Lung (tissue), 11 donors: ENCODE measurements at regions not wholly inside any gene's neighbourhood (a gene's known extent, or its start where the extent isn't known, plus 50 kb on each side); places are given as distances from the start of the nearest gene placed in this dataset.

ENCODE experiments used
- ATAC-seq: fragments of 200-7000 bp; cut with Tn5 transposase; one replicate; pipeline ENCODE4 v1.9.1; 2020; ENCODE audit warnings: moderate number of reproducible peaks; ENCODE audit not compliant: insufficient read depth, low FRiP score
- DNase-seq, 3 donors: peaks; one replicate each; pipeline ENCODE4 v3.0.0-alpha.2; 2013 to 2017
- H3K27ac ChIP-seq, 2 donors: one replicate each; pipeline ENCODE4 v1.5.1; 2013; ENCODE audit warnings: mild to moderate bottlenecking in 2 of 2, moderate library complexity in 2 of 2, control low read depth in 1 of 2, inconsistent platforms in 1 of 2, low read depth in 1 of 2, low read length in 1 of 2
- H3K27me3 ChIP-seq, 3 donors: one replicate each; pipeline ENCODE4 v1.5.1; 2013; ENCODE audit warnings: low read length in 2 of 3; ENCODE audit not compliant: control insufficient read depth in 3 of 3, insufficient read depth in 3 of 3
- H3K36me3 ChIP-seq, 4 donors: one replicate each; pipeline ENCODE4 v1.5.1; 2013; ENCODE audit warnings: low read length in 4 of 4, mild to moderate bottlenecking in 1 of 4, moderate library complexity in 1 of 4; ENCODE audit not compliant: control insufficient read depth in 4 of 4, insufficient read depth in 4 of 4
- H3K4me1 ChIP-seq, 5 donors: one replicate each; pipeline ENCODE4 v1.5.1; 2013; ENCODE audit warnings: low read length in 5 of 5, mild to moderate bottlenecking in 2 of 5, moderate library complexity in 1 of 5; ENCODE audit not compliant: control insufficient read depth in 5 of 5, insufficient read depth in 5 of 5
- H3K4me3 ChIP-seq: one replicate; pipeline ENCODE4 v1.5.1; 2013; ENCODE audit warnings: mild to moderate bottlenecking, control low read depth, moderate library complexity
- H3K9ac ChIP-seq, 2 donors: one replicate each; pipeline ENCODE4 v1.5.1; 2013; ENCODE audit warnings: low read length in 2 of 2, control low read depth in 1 of 2; ENCODE audit not compliant: insufficient read depth in 1 of 2
- H3K9me3 ChIP-seq, 4 donors: one replicate each; pipeline ENCODE4 v1.5.1; 2013; ENCODE audit warnings: low read length in 3 of 4, mild to moderate bottlenecking in 1 of 4, moderate library complexity in 1 of 4; ENCODE audit not compliant: control insufficient read depth in 4 of 4, insufficient read depth in 3 of 4
- CTCF ChIP-seq: IDR thresholded peaks from 2 replicates; pipeline ENCODE4 v1.5.1; 2012; ENCODE audit warnings: mild to moderate bottlenecking; ENCODE audit errors: control extremely low read depth, extremely low read depth
- WGBS, 2 donors: extraction: QIAGEN DNeasy Blood & Tissue Kit; methylation state at CpG; one replicate each; pipeline ENCODE4 v1.1.7; 2013; 5-methylcytosine and 5-hydroxymethylcytosine counted together
- donor health status: control.
- donor health status: control.
- donor health status: Bipolar disorder and iron deficiency.
- donor health status: healthy.
- donor health status: DM: yes; HTN: yes; CAD: no.

GRCh38 chr1:17979815-17980214, 127.8 kb upstream of the IGSF21 start:
- WGBS, 2 donors: 54% methylated on average over 6 of the region's 6 CpGs
- ATAC-seq (no peak), DNase-seq (no peak)
- Histone ChIP-seq H3K27ac (no peak overlapping the region), H3K4me3 (no peak overlapping the region), H3K27me3 (peaks cover 0 to 4% (median 3%) of the 10 kb centered on the region in 3 donors), H3K9me3 (peaks cover 0 to 3% (median 0%) of the 10 kb centered on the region in 4 donors), H3K36me3 (no peaks in the 10 kb centered on the region), H3K4me1 (no peaks in the 10 kb centered on the region), H3K9ac (no peak overlapping the region)
- TF ChIP-seq CTCF: no peak

GRCh38 chr1:17982197-17982596, 125.4 kb upstream of the IGSF21 start:
- Histone ChIP-seq H3K27me3 (peaks cover 0 to 3% (median 2%) of the 10 kb centered on the region in 3 donors), H3K36me3 (no peaks in the 10 kb centered on the region), H3K4me3 (no peak overlapping the region), H3K9me3 (peaks cover 0 to 13% (median 0%) of the 10 kb centered on the region in 4 donors), H3K4me1 (no peaks in the 10 kb centered on the region), H3K9ac (no peak overlapping the region), H3K27ac (no peak overlapping the region)
- TF ChIP-seq CTCF: no peak
- DNase-seq: no peak
- WGBS, 2 donors: 79 to 82% methylated on average over 6 of the region's 6 CpGs
- no peak for ATAC-seq

GRCh38 chr1:17984583-17984982, 123.0 kb upstream of the IGSF21 start:
- no peak overlapping the region for H3K9ac ChIP-seq
- no peak overlapping the region for H3K4me3 ChIP-seq
- no peak overlapping the region for H3K27ac ChIP-seq
- peak in 1 of 3 donors; percentile 3 for DNase-seq
- peaks cover 0 to 3% (median 2%) of the 10 kb centered on the region in 3 donors for H3K27me3 ChIP-seq
- no peak for ATAC-seq
- WGBS, 2 donors: 29 to 37% methylated on average over 9 of the region's 9 CpGs
- H3K4me1 ChIP-seq: no peaks in the 10 kb centered on the region
- H3K36me3 ChIP-seq: no peaks in the 10 kb centered on the region
- peaks cover 0 to 13% (median 0%) of the 10 kb centered on the region in 4 donors for H3K9me3 ChIP-seq
- TF ChIP-seq CTCF: peak; percentile 19

GRCh38 chr1:17986156-17986555, 121.4 kb upstream of the IGSF21 start:
- Histone ChIP-seq H3K27ac (no peak overlapping the region), H3K36me3 (no peaks in the 10 kb centered on the region), H3K4me3 (no peak overlapping the region), H3K9me3 (peaks cover 0 to 13% (median 0%) of the 10 kb centered on the region in 4 donors), H3K9ac (no peak overlapping the region), H3K27me3 (peaks cover 0 to 2% (median 0%) of the 10 kb centered on the region in 3 donors), H3K4me1 (no peaks in the 10 kb centered on the region)
- ATAC-seq: no peak
- no peak for DNase-seq
- TF ChIP-seq CTCF: no peak
- 88 to 91% methylated on average over 9 of the region's 9 CpGs for WGBS, 2 donors
